OCI-LY3 (cell line): ENCODE measurements at regions not wholly inside any gene's neighbourhood (a gene's known extent, or its start where the extent isn't known, plus 50 kb on each side); places are given as distances from the start of the nearest gene placed in this dataset.

Experiments
- H2AFZ ChIP-seq: fragments of 200-600, 300-600 bp; shearing (Covaris generic); 2 replicates; pipeline ENCODE4 v1.6.0; 2014; ENCODE audit warnings: antibody characterized with exemption, low read depth, low read length
- H3K27ac ChIP-seq: fragments of 200-600, 300-600 bp; sonication (generic); 2 replicates; pipeline ENCODE4 v1.5.1; 2014; ENCODE audit warnings: mild to moderate bottlenecking, low read length, moderate library complexity, mixed read lengths
- H3K27me3 ChIP-seq: fragments of 200-600, 300-600 bp; sonication (generic); 2 replicates; pipeline ENCODE4 v1.6.1; 2014; ENCODE audit warnings: low read depth, low read length, mixed read lengths
- H3K36me3 ChIP-seq: fragments of 200-600, 300-600 bp; sonication (generic); replicated peaks from 2 replicates; pipeline ENCODE3; 2014; ENCODE audit warnings: low read depth, low read length, mixed read lengths
- H3K4me1 ChIP-seq: fragments of 300-600, 200-600 bp; sonication (generic); 2 replicates; pipeline ENCODE4 v1.6.1; 2014; ENCODE audit warnings: low read length, mixed read lengths
- H3K4me2 ChIP-seq: fragments of 200-600, 300-600 bp; sonication (generic); 2 replicates; pipeline ENCODE4 v1.6.1; 2014; ENCODE audit warnings: low read length, mixed read lengths
- H3K4me3 ChIP-seq: fragments of 300-600, 200-600 bp; sonication (generic); 2 replicates; pipeline ENCODE4 v1.5.1; 2014; ENCODE audit warnings: antibody characterized with exemption, mild to moderate bottlenecking, low read length, moderate library complexity
- H3K79me2 ChIP-seq: fragments of 300-600, 200-600 bp; shearing (Covaris generic); 2 replicates; pipeline ENCODE4 v1.6.1; 2014; ENCODE audit warnings: mild to moderate bottlenecking, low read length, mixed read lengths
- H3K9ac ChIP-seq: fragments of 300-600, 200-600 bp; shearing (Covaris generic); 2 replicates; pipeline ENCODE4 v1.6.0; 2014; ENCODE audit warnings: mild to moderate bottlenecking, low read length, moderate library complexity
- H3K9me3 ChIP-seq: fragments of 200-600, 300-600 bp; shearing (Covaris generic); 2 replicates; pipeline ENCODE4 v1.6.1; 2014; ENCODE audit warnings: low read length, mixed read lengths; ENCODE audit not compliant: insufficient read depth
- H4K20me1 ChIP-seq: fragments of 200-600, 300-600 bp; sonication (generic); 2 replicates; pipeline ENCODE4 v1.6.1; 2016; ENCODE audit warnings: low read length, mixed read lengths; ENCODE audit not compliant: insufficient read depth
- CTCF ChIP-seq: fragments of 200-600, 300-600 bp; sonication (generic); IDR thresholded peaks from 2 replicates; pipeline ENCODE4 v1.5.1; 2014; ENCODE audit warnings: antibody characterized with exemption, low read length, low read depth
- EZH2phosphoT487 ChIP-seq: fragments of 200-600 bp; shearing (Covaris generic); IDR thresholded peaks from 2 replicates; pipeline ENCODE4 v1.6.1; 2018; ENCODE audit warnings: antibody characterized with exemption, mixed run types, low read depth

- no peaks in the 10 kb centered on the region for H3K9me3 ChIP-seq
- H3K4me1 ChIP-seq: no peaks in the 10 kb centered on the region
- H4K20me1 ChIP-seq: no peaks in the 10 kb centered on the region
- H3K36me3 ChIP-seq: no peaks in the 10 kb centered on the region
- no peak overlapping the region for H2AFZ ChIP-seq
- H3K9ac ChIP-seq: no peak overlapping the region
- no peak overlapping the region for H3K27ac ChIP-seq
- no peaks in the 10 kb centered on the region for H3K27me3 ChIP-seq
- no peak overlapping the region for H3K4me2 ChIP-seq
- TF ChIP-seq CTCF: no peak
- TF ChIP-seq EZH2phosphoT487: no peak
- H3K4me3 ChIP-seq: no peak overlapping the region
- H3K79me2 ChIP-seq: no peaks in the 10 kb centered on the region
Observed at GRCh38 chr7:86328801-86329433, 314.8 kb upstream of the GRM3 start.

- H3K27ac ChIP-seq: no peak overlapping the region
- no peaks in the 10 kb centered on the region for H4K20me1 ChIP-seq
- H3K79me2 ChIP-seq: no peaks in the 10 kb centered on the region
- H3K4me2 ChIP-seq: no peak overlapping the region
- H2AFZ ChIP-seq: no peak overlapping the region
- no peaks in the 10 kb centered on the region for H3K9me3 ChIP-seq
- H3K4me3 ChIP-seq: no peak overlapping the region
- H3K27me3 ChIP-seq: no peaks in the 10 kb centered on the region
- no peak for TF ChIP-seq EZH2phosphoT487
- TF ChIP-seq CTCF: no peak
- H3K4me1 ChIP-seq: no peaks in the 10 kb centered on the region
- no peak overlapping the region for H3K9ac ChIP-seq
- no peaks in the 10 kb centered on the region for H3K36me3 ChIP-seq
Observed at GRCh38 chr7:86326847-86327246, 316.9 kb upstream of the GRM3 start.

- Histone ChIP-seq H2AFZ (no peak overlapping the region), H3K4me1 (no peaks in the 10 kb centered on the region), H3K79me2 (no peaks in the 10 kb centered on the region), H3K27ac (no peak overlapping the region), H3K4me2 (no peak overlapping the region), H4K20me1 (no peaks in the 10 kb centered on the region), H3K4me3 (no peak overlapping the region), H3K36me3 (no peaks in the 10 kb centered on the region), H3K9me3 (no peaks in the 10 kb centered on the region), H3K27me3 (no peaks in the 10 kb centered on the region), H3K9ac (no peak overlapping the region)
- TF ChIP-seq EZH2phosphoT487 (no peak), CTCF (no peak)
Observed at GRCh38 chr7:86320889-86321288, 322.8 kb upstream of the GRM3 start.

GRCh38 chr7:86320341-86320740 is 323.4 kb upstream of the GRM3 start:
- Histone ChIP-seq H3K4me2 (no peak overlapping the region), H3K79me2 (no peaks in the 10 kb centered on the region), H3K36me3 (no peaks in the 10 kb centered on the region), H3K27me3 (no peaks in the 10 kb centered on the region), H3K9ac (no peak overlapping the region), H3K4me1 (no peaks in the 10 kb centered on the region), H2AFZ (no peak overlapping the region), H3K9me3 (no peaks in the 10 kb centered on the region), H3K27ac (no peak overlapping the region), H4K20me1 (no peaks in the 10 kb centered on the region), H3K4me3 (no peak overlapping the region)
- TF ChIP-seq CTCF: no peak
- TF ChIP-seq EZH2phosphoT487: no peak
